ENCODE measurements at regions not wholly inside any gene's neighbourhood (a gene's known extent, or its start where the extent isn't known, plus 50 kb on each side); places are given as distances from the start of the nearest gene placed in this dataset.
"Not testable (repeated sequence)": the region's sequence is repeated elsewhere in the genome, so short reads cannot be mapped to it uniquely, and the experiment has no call there.

GRCh38 chr2:111462572-111462971 is 341.9 kb downstream of the BCL2L11 start:
- not testable (repeated sequence) for TF ChIP-seq CTCF (IDR thresholded peaks at IDR 0.05; ENCODE audit: low read depth, low read length); EZH2phosphoT487 (IDR thresholded peaks at IDR 0.05; ENCODE audit: low read depth)

Data from OCI-LY3 (cell line).